Endothelial cell of umbilical vein (primary cell): ENCODE measurements at regions not wholly inside any gene's neighbourhood (a gene's known extent, or its start where the extent isn't known, plus 50 kb on each side); places are given as distances from the start of the nearest gene placed in this dataset.
"Not testable (repeated sequence)": the region's sequence is repeated elsewhere in the genome, so short reads cannot be mapped to it uniquely, and the experiment has no call there.

Experiments used
- BruUV-seq: library from RNA; stranded (reverse); fragments of 400-500 nt; replicated peaks from 2 replicates; lab custom pipeline; 2021; lab: Mats Ljungman, UMichigan
- CTCF ChIA-PET: fragments of 300-600, 350-600 bp; sonication (Branson Sonifier 250); formaldehyde crosslinking; loops from one replicate; lab custom pipeline; 2021; ENCODE audit warnings: antibody characterized with exemption, inconsistent platforms; lab: Charles Lee
- POLR2A ChIA-PET: fragments of 300-600, 350-600 bp; sonication (Branson Sonifier 250); formaldehyde crosslinking; loops from one replicate; lab custom pipeline; 2021; ENCODE audit warnings: antibody characterized with exemption, inconsistent platforms; lab: Charles Lee
- DNase-seq: peaks from one replicate; pipeline ENCODE4 v3.0.0-alpha.2; 2011; ENCODE audit warnings: low read depth, low spot score
- FAIRE-seq: peaks from 2 replicates; lab custom pipeline; 2011; peaks lifted over from hg19 to GRCh38; lab: Jason Lieb, UNC
- H2AFZ ChIP-seq: 2 replicates; pipeline ENCODE4 v1.6.0; 2012; ENCODE audit warnings: low read depth, low read length, control low read depth, inconsistent platforms
- H3K27ac ChIP-seq: 2 replicates; pipeline ENCODE4 v1.5.1; 2011; ENCODE audit warnings: low read depth, mild to moderate bottlenecking, control low read depth, low read length, moderate library complexity; ENCODE audit not compliant: insufficient read depth
- H3K27me3 ChIP-seq, 2 experiments: 2 replicates each; pipeline versions ENCODE4 v1.6.0 to v1.6.1; 2011; ENCODE audit warnings: low read length in 2 of 2, mixed read lengths in 1 of 2; ENCODE audit not compliant: control insufficient read depth in 2 of 2, insufficient read depth in 2 of 2
- H3K36me3 ChIP-seq, 2 experiments: 2 replicates in 1 of 2; 3 replicates in 1 of 2; pipeline ENCODE4 v1.5.1; 2011; ENCODE audit warnings: low read length in 2 of 2, mild to moderate bottlenecking in 1 of 2, moderate library complexity in 1 of 2; ENCODE audit not compliant: control insufficient read depth in 2 of 2, insufficient read depth in 2 of 2; ENCODE audit errors: extremely low read depth in 1 of 2
- H3K4me1 ChIP-seq: 3 replicates; pipeline ENCODE4 v1.5.1; 2011; ENCODE audit warnings: mild to moderate bottlenecking, low read length; ENCODE audit not compliant: control insufficient read depth, insufficient read depth; ENCODE audit errors: extremely low read depth
- H3K4me2 ChIP-seq: 2 replicates; pipeline ENCODE4 v1.6.1; 2011; ENCODE audit warnings: low read length, control low read depth, mixed read lengths; ENCODE audit not compliant: insufficient read depth
- H3K4me3 ChIP-seq, 3 experiments: fragments of 200-600 bp in 1 of 3; sonication (generic), shearing (Covaris generic) in 1 of 3; replicated peaks in 1 of 3; 2 replicates each; pipeline ENCODE4 v1.5.1; 2011 to 2016; ENCODE audit warnings: control low read depth in 3 of 3, low read length in 3 of 3, mild to moderate bottlenecking in 2 of 3, inconsistent platforms in 1 of 3, low read depth in 1 of 3, moderate library complexity in 1 of 3; ENCODE audit not compliant: insufficient read depth in 1 of 3
- H3K79me2 ChIP-seq: 2 replicates; pipeline ENCODE4 v1.6.0; 2012; ENCODE audit warnings: low read length, inconsistent platforms; ENCODE audit not compliant: control insufficient read depth, insufficient read depth
- H3K9ac ChIP-seq: replicated peaks from 2 replicates; pipeline ENCODE3; 2011; ENCODE audit warnings: low read length, control low read depth; ENCODE audit not compliant: insufficient read depth; ENCODE audit errors: extremely low read depth
- H3K9me1 ChIP-seq: replicated peaks from 3 replicates; pipeline ENCODE4 v1.6.0; 2011; ENCODE audit warnings: mild to moderate bottlenecking, low read length; ENCODE audit not compliant: control insufficient read depth, insufficient read depth; ENCODE audit errors: extremely low read depth
- H3K9me3 ChIP-seq: replicated peaks from 2 replicates; pipeline ENCODE4 v1.5.1; 2012; ENCODE audit warnings: low read length, inconsistent platforms; ENCODE audit not compliant: control insufficient read depth, insufficient read depth
- H4K20me1 ChIP-seq: replicated peaks from 2 replicates; pipeline ENCODE3; 2011; ENCODE audit warnings: mild to moderate bottlenecking, low read length; ENCODE audit not compliant: control insufficient read depth, insufficient read depth; ENCODE audit errors: extremely low read depth
- CTCF ChIP-seq, 2 donors: IDR thresholded peaks; 1 replicate in 1 of 2; 2 replicates in 1 of 2; pipeline ENCODE4 v1.5.1; 2011; ENCODE audit warnings: low read length in 2 of 2, mild to moderate bottlenecking in 2 of 2, moderate library complexity in 2 of 2, control low read depth in 1 of 2, inconsistent platforms in 1 of 2, low read depth in 1 of 2; ENCODE audit not compliant: insufficient read depth in 1 of 2; ENCODE audit errors: extremely low read depth in 1 of 2
- EZH2 ChIP-seq: IDR thresholded peaks from 2 replicates; pipeline ENCODE4 v1.6.1; 2012; ENCODE audit warnings: borderline replicate concordance, low read depth, mild to moderate bottlenecking, moderate library complexity, low read length, inconsistent platforms; ENCODE audit not compliant: severe bottlenecking
- FOS ChIP-seq: IDR thresholded peaks from 2 replicates; pipeline ENCODE4 v1.6.1; 2011; ENCODE audit warnings: mild to moderate bottlenecking, low read length, moderate library complexity, borderline replicate concordance; ENCODE audit not compliant: insufficient read depth
- GATA2 ChIP-seq: IDR thresholded peaks from 2 replicates; pipeline ENCODE4 v1.7.0; 2011; ENCODE audit warnings: low read depth, mild to moderate bottlenecking, moderate library complexity, mixed read lengths, low read length; ENCODE audit not compliant: insufficient read length, insufficient read depth
- JUN ChIP-seq: IDR thresholded peaks from 2 replicates; pipeline ENCODE4 v1.6.1; 2011; ENCODE audit warnings: borderline replicate concordance, low read depth; ENCODE audit not compliant: insufficient read length, insufficient read depth
- MAX ChIP-seq: IDR thresholded peaks from 2 replicates; pipeline ENCODE4 v1.6.1; 2011; ENCODE audit not compliant: insufficient read depth, insufficient read length
- MYC ChIP-seq: IDR thresholded peaks from one replicate; pipeline ENCODE4 v1.6.1; 2011; ENCODE audit warnings: mild to moderate bottlenecking, low read depth, low read length
- POLR2A ChIP-seq: IDR thresholded peaks from 2 replicates; pipeline ENCODE4 v1.6.1; 2012; ENCODE audit warnings: low read depth, mild to moderate bottlenecking, control low read depth, low read length
- POLR2AphosphoS5 ChIP-seq: IDR thresholded peaks from 2 replicates; pipeline ENCODE4 v1.6.1; 2012; ENCODE audit warnings: low read depth, mild to moderate bottlenecking, control low read depth, low read length, moderate library complexity; ENCODE audit not compliant: insufficient read depth
- dilution Hi-C: fragments of 300-500 bp; cut with MboI; formaldehyde crosslinking; loops from one replicate; pipeline ENCODE4 v1.15.0; 2019; ENCODE audit warnings: low sequenced_read_pairs; ENCODE audit not compliant: extremely low pct_ligation_motif_present
- intact Hi-C: fragments of 100-400 bp; cut with micrococcal nuclease; formaldehyde crosslinking; loops from one replicate; pipeline ENCODE4 v1.10.0; 2022

GRCh38 chr18:60245096-60245495 is 127.5 kb downstream of the MC4R start:
- no peak for DNase-seq
- H3K27ac ChIP-seq = no peak overlapping the region
- TF ChIP-seq POLR2A (no peak), EZH2 (no peak), MAX (no peak), JUN (no peak), CTCF (IDR thresholded peaks at IDR 0.05; ENCODE audit: extremely low read depth in 1 of 2, insufficient read depth in 1 of 2, low read depth in 1 of 2, low read length in 2 of 2) (no peak), POLR2AphosphoS5 (no peak), MYC (no peak), FOS (no peak), GATA2 (no peak)
- no peaks in the 10 kb centered on the region for H3K79me2 ChIP-seq
- no peaks in the 10 kb centered on the region for H3K27me3 ChIP-seq
- ChIA-PET CTCF (no interaction called here), POLR2A (no interaction called here)
- H3K4me1 ChIP-seq = no peaks in the 10 kb centered on the region
- no TSS peak for BruUV-seq
- H3K36me3 ChIP-seq = no peaks in the 10 kb centered on the region
- FAIRE-seq = no peak
- no peak overlapping the region for H3K4me2 ChIP-seq
- peaks cover 2% of the 10 kb centered on the region for H3K9me3 ChIP-seq
- H3K9ac ChIP-seq = no peak overlapping the region
- H3K9me1 ChIP-seq = no peaks in the 10 kb centered on the region
- intact Hi-C loops = no loop called here
- no peak overlapping the region for H3K4me3 ChIP-seq
- H2AFZ ChIP-seq = no peak overlapping the region
- dilution Hi-C loops = no loop called here
- no peaks in the 10 kb centered on the region for H4K20me1 ChIP-seq

GRCh38 chr18:60239024-60239710 is 133.4 kb downstream of the MC4R start:
- CTCF ChIA-PET = interaction anchor here (1.6 kb wide), 1 partner anchor 21 kb away, joined by 3 read pairs; no protein-coding TSS in a partner anchor
- H3K9me1 ChIP-seq, H3K9ac ChIP-seq, FAIRE-seq, H3K9me3 ChIP-seq, H3K79me2 ChIP-seq, dilution Hi-C loops, H3K4me2 ChIP-seq, H3K27me3 ChIP-seq, BruUV-seq, H3K27ac ChIP-seq, H2AFZ ChIP-seq, intact Hi-C loops, H4K20me1 ChIP-seq, H3K4me3 ChIP-seq, H3K4me1 ChIP-seq, DNase-seq, POLR2A ChIA-PET, H3K36me3 ChIP-seq: not testable (repeated sequence)
